ENCODE measurements at regions not wholly inside any gene's neighbourhood (a gene's known extent, or its start where the extent isn't known, plus 50 kb on each side); places are given as distances from the start of the nearest gene placed in this dataset.
"Not testable (repeated sequence)": the region's sequence is repeated elsewhere in the genome, so short reads cannot be mapped to it uniquely, and the experiment has no call there.

DNA sequence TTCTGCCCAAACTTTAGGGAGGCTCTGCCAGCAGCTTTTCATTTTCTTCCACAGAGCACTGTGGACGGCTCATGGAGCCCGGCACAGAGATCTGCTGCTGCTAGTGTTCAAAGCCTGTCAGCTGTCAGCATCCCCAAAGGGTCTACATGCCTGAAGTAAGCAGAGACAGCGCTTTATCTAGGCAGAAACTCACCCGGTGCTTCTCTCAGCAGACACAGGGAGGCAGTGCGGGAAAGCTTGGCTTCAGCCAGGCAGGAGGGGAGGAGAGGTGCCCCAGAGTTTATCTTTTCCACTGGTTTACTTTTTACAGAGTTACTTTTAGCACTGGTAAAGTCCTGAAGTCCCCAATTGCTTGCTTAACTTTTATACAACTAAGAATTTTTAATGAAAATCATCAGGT, 339.3 kb downstream of the NKX6-1 start:
- no peak overlapping the region for H3K4me3 ChIP-seq

DNA sequence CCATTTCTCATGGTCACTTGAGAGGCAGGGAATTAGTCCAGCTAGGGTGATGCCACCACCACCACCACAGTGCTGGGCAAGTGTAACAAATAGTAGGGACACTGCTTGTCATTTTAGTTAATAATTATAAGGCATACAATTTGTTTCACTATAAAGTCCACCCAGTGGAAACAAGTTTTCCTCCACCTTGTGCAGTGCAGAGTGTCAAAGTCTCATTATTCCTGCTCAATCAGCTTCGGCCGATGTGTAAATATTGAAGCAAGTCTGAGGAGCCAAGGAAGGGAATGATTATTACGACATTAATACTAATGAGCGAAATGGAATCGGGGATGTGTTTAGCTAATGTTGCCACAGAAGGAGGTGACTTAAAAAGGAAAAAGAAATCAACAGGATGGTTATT, 340.4 kb downstream of the NKX6-1 start:
- Histone ChIP-seq H3K4me3 (no peak overlapping the region), H3K27ac (no peak overlapping the region)

More for the DNA sequence above, 339.3 kb downstream of the NKX6-1 start:
- H3K27ac ChIP-seq, result no peak overlapping the region

DNA sequence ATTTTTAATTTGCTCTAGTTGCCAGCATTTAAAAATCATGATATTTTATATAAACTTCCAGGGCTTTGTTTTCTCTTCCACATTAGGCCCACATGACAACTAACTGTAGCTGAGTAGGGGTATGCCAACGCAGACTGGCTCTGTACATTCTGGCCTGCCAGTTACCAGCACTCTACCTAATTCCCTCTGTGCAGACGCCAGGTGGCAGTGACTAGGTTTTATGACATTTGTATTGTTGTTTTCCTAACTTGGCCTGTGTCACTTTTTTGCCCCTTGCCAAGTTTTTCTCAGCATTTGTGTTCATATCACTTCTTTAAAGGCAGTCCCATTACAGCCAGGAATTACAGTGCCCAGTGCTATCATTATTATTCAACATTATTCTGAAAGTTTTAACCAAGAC, 347.5 kb downstream of the NKX6-1 start:
- H3K4me3 ChIP-seq, result no peak overlapping the region
- H3K27ac ChIP-seq, result no peak overlapping the region

DNA sequence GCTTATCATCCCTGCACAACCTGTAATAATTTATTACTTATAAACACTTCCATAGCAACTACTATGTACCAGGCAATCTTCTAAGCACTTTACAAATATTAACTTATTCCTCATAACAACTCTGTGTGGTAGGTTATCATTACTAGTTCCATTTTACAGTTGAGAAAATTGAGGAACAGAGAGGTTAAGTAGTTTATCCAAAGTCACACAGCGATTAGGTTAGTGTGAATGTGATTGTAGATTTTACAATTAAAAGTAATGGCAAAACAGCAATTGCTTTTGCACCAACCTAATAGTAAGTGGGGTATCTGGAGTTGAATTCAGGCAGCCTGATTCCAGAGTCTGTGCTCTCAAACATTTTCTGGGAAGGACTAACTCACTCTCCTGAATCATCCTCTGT, 348.9 kb downstream of the NKX6-1 start:
- Histone ChIP-seq H3K4me3 (no peak overlapping the region), H3K27ac (no peak overlapping the region)

DNA sequence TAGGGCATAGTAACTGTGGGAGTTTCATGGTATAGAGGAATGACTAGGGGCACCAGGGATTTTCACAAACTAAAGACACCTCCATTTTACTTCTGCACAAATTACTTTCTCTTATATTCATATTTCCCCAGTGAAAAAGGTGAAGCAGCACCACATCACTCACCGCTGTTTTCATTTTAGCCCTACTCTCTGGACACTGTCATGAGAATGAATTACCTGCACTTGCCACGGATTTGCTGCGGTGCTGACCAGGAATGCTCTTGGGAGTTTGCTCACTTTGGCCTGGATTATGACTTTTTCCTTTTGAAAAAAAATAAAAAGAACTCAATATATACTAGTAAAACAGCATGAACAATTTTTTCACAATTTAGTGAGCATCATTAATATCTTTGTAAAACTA, 351.3 kb downstream of the NKX6-1 start:
- Histone ChIP-seq H3K4me3 (no peak overlapping the region), H3K27ac (no peak overlapping the region)

DNA sequence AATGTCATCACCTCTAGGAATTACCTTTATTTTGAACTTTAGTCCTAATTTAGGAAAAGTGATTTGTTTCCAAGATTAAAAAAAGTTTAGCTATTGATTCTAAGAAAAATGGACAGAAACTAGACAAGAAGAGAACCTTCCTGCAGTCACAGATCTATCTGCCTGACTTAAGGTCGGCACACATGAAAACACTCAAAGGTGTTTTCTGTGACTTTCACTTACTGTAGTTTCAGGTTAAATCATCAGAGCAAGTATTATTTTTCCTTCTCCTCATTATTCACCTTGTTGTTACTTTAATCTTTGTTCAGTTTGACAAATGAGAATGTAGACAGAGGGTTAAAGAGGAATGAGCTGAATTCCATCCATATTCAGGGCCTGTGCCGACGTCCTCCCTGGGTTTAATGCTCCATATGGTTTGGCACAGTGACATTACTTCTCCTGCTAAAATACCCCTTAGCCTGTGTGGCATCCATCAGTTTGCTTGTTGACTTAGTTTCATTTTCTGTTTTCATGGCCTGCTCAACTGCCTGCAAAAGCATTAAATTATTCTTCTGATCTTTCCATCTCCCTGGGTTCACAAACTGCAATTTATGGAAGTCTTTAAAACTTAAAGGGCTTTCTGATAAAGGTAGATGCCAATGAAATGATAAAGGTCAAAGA, 352.7 kb downstream of the NKX6-1 start:
- Histone ChIP-seq H3K27ac (no peak overlapping the region), H3K4me3 (no peak overlapping the region)

GRCh38 chr4:84145176-84145575, 353.9 kb downstream of the NKX6-1 start:
- Histone ChIP-seq H3K27ac (no peak overlapping the region), H3K4me3 (no peak overlapping the region)

- H3K4me3 ChIP-seq, H3K27ac ChIP-seq: not testable (repeated sequence)
Measured at GRCh38 chr4:84126911-84127310, 372.2 kb downstream of the NKX6-1 start.

- H3K4me3 ChIP-seq, result no peak overlapping the region
- H3K27ac ChIP-seq, result no peak overlapping the region
Measured at GRCh38 chr4:84126061-84126787, 372.9 kb downstream of the NKX6-1 start.

GRCh38 chr4:84110040-84110439, 389.1 kb downstream of the NKX6-1 start:
- Histone ChIP-seq H3K4me3 (no peak overlapping the region), H3K27ac (no peak overlapping the region)

GRCh38 chr4:84101653-84102625, 397.2 kb downstream of the NKX6-1 start:
- not testable (repeated sequence) for H3K27ac ChIP-seq, H3K4me3 ChIP-seq

- H3K27ac ChIP-seq, result no peak overlapping the region
- H3K4me3 ChIP-seq, result no peak overlapping the region
Measured at GRCh38 chr4:84100071-84100470, 399.0 kb downstream of the NKX6-1 start.

- Histone ChIP-seq H3K4me3 (no peak overlapping the region), H3K27ac (no peak overlapping the region)
Measured at GRCh38 chr4:84099599-84099998, 399.5 kb downstream of the NKX6-1 start.

GRCh38 chr4:84091266-84091665, 407.8 kb downstream of the NKX6-1 start:
- Histone ChIP-seq H3K27ac (no peak overlapping the region), H3K4me3 (no peak overlapping the region)

GRCh38 chr4:84089652-84090437, 409.2 kb downstream of the NKX6-1 start:
- no peak overlapping the region for H3K27ac ChIP-seq

DNA sequence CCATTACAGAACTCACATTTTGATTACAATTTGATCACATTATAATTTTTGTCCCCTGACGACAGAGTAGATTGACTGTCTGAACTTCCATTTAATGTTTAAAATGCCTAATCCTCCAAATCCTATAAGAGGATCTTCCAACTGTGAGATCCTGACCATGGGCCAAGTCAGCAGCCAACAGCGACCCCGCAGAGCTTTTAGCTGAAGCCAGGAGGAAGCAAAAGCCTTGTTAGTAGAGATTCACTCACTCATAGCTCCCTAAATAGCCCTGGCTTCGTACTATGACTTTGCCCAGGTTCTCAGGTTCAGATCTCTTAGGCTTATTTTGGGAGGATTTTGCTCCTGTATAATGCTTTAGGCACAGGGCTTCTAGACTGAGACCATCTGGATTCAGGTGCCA, 413.1 kb downstream of the NKX6-1 start:
- no peak overlapping the region for H3K4me3 ChIP-seq
- no peak overlapping the region for H3K27ac ChIP-seq

More at GRCh38 chr4:84089652-84090437, 409.2 kb downstream of the NKX6-1 start:
- H3K4me3 ChIP-seq, result no peak overlapping the region

- no peak overlapping the region for H3K27ac ChIP-seq
- H3K4me3 ChIP-seq, result no peak overlapping the region
Measured at GRCh38 chr4:84070289-84070688, 428.8 kb downstream of the NKX6-1 start.

- Histone ChIP-seq H3K27ac (no peak overlapping the region), H3K4me3 (no peak overlapping the region)
Measured at GRCh38 chr4:84063619-84064018, 435.5 kb downstream of the NKX6-1 start.

- Histone ChIP-seq H3K4me3 (no peak overlapping the region), H3K27ac (no peak overlapping the region)
Measured at GRCh38 chr4:84058201-84058600, 440.9 kb downstream of the NKX6-1 start.

- Histone ChIP-seq H3K27ac (no peak overlapping the region), H3K4me3 (no peak overlapping the region)
Measured at GRCh38 chr4:84051639-84052038, 447.5 kb downstream of the NKX6-1 start.

Measured in skin epidermis (tissue), 12 donors.